Sigmoid colon (tissue), 4 donors: ENCODE measurements at regions not wholly inside any gene's neighbourhood (a gene's known extent, or its start where the extent isn't known, plus 50 kb on each side); places are given as distances from the start of the nearest gene placed in this dataset.
"Not testable (repeated sequence)": the region's sequence is repeated elsewhere in the genome, so short reads cannot be mapped to it uniquely, and the experiment has no call there.

Source experiments
- POLR2A ChIP-seq, 2 donors: fragments of 450-650 bp; IDR thresholded peaks; one replicate each; pipeline ENCODE4 v1.6.1; 2016; ENCODE audit warnings: antibody characterized with exemption in 2 of 2, mild to moderate bottlenecking in 2 of 2, moderate library complexity in 2 of 2
- POLR2AphosphoS5 ChIP-seq, 4 donors: sonication (generic); formaldehyde crosslinking; IDR thresholded peaks; one replicate each; pipeline ENCODE4 v1.6.1; 2017; ENCODE audit warnings: antibody characterized with exemption in 4 of 4
- TF ChIP-seq, protein P1 (sequence below), 4 experiments: fragments of 450-650 bp in 3 of 4; fragments of 200-600 bp in 1 of 4; IDR thresholded peaks; one replicate each; pipeline ENCODE4 v1.5.1; 2016 to 2019; ENCODE audit warnings: antibody characterized with exemption in 4 of 4, mild to moderate bottlenecking in 3 of 4, moderate library complexity in 2 of 4

- TF ChIP-seq, protein P1, sequence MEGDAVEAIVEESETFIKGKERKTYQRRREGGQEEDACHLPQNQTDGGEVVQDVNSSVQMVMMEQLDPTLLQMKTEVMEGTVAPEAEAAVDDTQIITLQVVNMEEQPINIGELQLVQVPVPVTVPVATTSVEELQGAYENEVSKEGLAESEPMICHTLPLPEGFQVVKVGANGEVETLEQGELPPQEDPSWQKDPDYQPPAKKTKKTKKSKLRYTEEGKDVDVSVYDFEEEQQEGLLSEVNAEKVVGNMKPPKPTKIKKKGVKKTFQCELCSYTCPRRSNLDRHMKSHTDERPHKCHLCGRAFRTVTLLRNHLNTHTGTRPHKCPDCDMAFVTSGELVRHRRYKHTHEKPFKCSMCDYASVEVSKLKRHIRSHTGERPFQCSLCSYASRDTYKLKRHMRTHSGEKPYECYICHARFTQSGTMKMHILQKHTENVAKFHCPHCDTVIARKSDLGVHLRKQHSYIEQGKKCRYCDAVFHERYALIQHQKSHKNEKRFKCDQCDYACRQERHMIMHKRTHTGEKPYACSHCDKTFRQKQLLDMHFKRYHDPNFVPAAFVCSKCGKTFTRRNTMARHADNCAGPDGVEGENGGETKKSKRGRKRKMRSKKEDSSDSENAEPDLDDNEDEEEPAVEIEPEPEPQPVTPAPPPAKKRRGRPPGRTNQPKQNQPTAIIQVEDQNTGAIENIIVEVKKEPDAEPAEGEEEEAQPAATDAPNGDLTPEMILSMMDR (IDR thresholded peaks at IDR 0.05), result not testable (repeated sequence)
- not testable (repeated sequence) for TF ChIP-seq POLR2A, POLR2AphosphoS5 (IDR thresholded peaks at IDR 0.05)
Observed at GRCh38 chr6:10311546-10312405, 103.1 kb downstream of the TFAP2A start.
